GM15510 (cell line): ENCODE measurements at regions not wholly inside any gene's neighbourhood (a gene's known extent, or its start where the extent isn't known, plus 50 kb on each side); places are given as distances from the start of the nearest gene placed in this dataset.

ENCODE experiments used
- POLR2A ChIP-seq: IDR thresholded peaks from 3 replicates; pipeline ENCODE4 v1.6.1; 2011; ENCODE audit warnings: borderline replicate concordance; ENCODE audit not compliant: insufficient read length; ENCODE audit errors: extremely low read depth

- TF ChIP-seq POLR2A: no peak
Measured at GRCh38 chr14:53227154-53227718, 74.1 kb upstream of the DDHD1 start.

GRCh38 chr14:53226553-53226952 lies 73.4 kb upstream of the DDHD1 start:
- TF ChIP-seq POLR2A: no peak

- no peak for TF ChIP-seq POLR2A
Measured at GRCh38 chr14:53220914-53221313, 67.8 kb upstream of the DDHD1 start.

- no peak for TF ChIP-seq POLR2A
Measured at GRCh38 chr14:53218161-53218560, 65.0 kb upstream of the DDHD1 start.

- peak; percentile 37 for TF ChIP-seq POLR2A
Measured at GRCh38 chr14:53217316-53217994, 64.3 kb upstream of the DDHD1 start.

- TF ChIP-seq POLR2A: no peak
Measured at GRCh38 chr14:53215101-53215500, 62.0 kb upstream of the DDHD1 start.

- no peak for TF ChIP-seq POLR2A
Measured at GRCh38 chr14:53214384-53214783, 61.3 kb upstream of the DDHD1 start.

GRCh38 chr14:53213761-53214160 lies 60.6 kb upstream of the DDHD1 start:
- TF ChIP-seq POLR2A: no peak

- TF ChIP-seq POLR2A: no peak
Measured at GRCh38 chr14:53209370-53209769, 56.2 kb upstream of the DDHD1 start.
